Activated T-cell treated with anti-CD3 and anti-CD28 coated beads, Interleukin-2, amount 50 U/mL, for 1 hour (primary cell): ENCODE measurements at regions not wholly inside any gene's neighbourhood (a gene's known extent, or its start where the extent isn't known, plus 50 kb on each side); places are given as distances from the start of the nearest gene placed in this dataset.
A peak's percentile ranks its signal among the peaks of the same experiment; 100 is the strongest.

Experiments
- DNase-seq: peaks from one replicate; pipeline ENCODE4 v3.0.0-alpha.2; 2020

- no peak for DNase-seq
These were observed 130.8 kb downstream of the DNAJB6 start for GRCh38 chr7:157467496-157468212.

DNA sequence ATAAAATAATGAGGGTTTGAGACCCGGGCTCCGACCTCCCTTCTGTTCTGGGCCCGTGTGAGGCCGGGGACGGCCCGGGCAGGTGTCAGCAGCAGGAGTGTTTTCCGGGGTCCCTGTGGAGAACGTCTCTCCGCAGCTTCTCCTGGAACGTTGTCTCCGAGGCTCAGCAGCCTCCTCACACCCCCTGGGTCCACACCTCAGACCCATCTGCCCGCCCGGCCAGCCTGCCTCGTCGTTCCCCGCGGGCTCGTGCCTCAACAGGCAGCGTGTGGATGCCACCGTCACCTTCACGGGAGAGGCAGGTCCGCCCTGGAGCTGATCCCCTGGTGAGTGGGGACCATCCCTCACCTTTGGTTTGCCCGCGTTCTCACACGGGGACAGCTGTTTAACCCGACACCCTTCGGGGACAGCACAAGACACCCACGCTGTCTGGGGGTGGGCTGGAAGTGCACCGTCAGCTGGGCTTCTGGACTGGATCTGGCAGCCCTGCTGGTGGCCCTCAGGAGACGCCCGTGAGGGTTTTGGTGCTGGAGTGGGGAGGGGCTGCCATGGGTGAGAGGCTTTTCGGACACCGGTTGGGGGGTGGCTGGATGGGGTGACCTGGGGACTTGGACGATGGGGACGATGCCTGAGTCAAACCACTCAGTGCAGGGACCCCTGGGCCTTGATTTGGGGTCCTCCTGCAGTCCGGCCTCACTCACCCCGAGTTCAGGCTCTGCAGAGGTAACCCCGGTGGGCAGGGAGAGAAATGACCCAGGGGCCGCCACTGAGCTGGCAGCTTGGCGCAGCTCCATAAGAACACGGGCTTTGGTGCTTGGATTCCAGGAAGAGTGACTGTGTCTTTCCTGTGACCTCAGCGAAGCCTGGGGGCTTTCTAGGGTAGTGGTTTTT is 131.7 kb downstream of the DNAJB6 start:
- DNase-seq: no peak

DNA sequence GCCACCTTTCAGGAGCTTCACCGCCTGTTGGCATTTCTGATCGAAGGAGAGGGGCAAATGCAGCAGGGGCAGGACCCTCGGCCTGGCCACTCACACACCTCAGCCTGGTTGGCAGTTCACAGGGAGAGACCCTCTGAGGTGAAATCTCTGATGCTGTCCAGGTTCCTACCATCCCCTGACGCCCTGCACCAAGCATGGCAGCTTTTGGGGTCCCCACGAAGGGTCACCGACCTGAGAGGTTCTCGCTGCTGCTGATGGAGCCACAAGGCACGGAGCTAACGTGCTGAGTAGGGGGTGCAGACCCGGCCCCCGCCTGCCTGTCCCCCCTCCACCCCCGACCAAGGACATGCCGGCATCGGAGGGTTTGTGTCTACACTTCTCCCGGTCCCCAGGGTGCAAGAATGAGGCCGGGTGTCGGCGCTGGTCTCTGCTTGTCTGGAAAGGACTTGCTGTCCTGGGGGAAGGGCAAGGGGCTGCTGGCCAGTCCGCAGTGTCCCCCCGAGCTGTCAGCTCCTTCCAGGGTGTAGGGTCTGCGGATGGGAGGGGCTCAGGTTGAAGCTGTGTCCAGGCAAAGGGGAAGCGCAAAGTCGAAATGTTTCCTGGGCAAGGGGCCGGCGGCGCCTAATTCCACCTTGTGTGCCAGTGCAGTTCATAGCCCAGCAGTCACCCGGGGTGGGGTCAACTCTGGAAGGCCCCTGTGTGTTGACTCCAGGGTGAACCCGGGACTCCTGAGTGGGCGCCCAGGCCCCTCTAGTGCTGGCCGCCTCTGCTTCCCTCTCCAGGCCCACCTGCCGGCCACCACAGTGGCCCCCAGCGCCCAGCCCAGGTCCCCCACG is 132.6 kb downstream of the DNAJB6 start:
- no peak for DNase-seq

DNA sequence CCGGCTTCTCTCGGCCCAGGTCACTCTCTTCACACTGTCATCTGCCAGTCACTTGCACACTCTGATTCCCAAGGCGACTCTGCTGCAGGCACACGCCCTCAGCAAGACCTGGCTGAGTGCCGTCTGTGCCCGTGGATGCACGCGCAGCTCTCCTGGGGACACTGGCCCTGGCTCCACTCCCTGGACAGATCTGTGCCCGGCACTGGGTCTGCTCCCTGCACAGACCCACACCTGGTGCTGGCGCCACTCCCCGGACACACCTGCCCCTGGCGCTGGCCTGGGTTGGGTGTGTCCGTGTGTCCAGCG is 133.2 kb downstream of the DNAJB6 start:
- no peak for DNase-seq

- DNase-seq: no peak
These were observed 133.9 kb downstream of the DNAJB6 start for GRCh38 chr7:157470701-157471131.

DNA sequence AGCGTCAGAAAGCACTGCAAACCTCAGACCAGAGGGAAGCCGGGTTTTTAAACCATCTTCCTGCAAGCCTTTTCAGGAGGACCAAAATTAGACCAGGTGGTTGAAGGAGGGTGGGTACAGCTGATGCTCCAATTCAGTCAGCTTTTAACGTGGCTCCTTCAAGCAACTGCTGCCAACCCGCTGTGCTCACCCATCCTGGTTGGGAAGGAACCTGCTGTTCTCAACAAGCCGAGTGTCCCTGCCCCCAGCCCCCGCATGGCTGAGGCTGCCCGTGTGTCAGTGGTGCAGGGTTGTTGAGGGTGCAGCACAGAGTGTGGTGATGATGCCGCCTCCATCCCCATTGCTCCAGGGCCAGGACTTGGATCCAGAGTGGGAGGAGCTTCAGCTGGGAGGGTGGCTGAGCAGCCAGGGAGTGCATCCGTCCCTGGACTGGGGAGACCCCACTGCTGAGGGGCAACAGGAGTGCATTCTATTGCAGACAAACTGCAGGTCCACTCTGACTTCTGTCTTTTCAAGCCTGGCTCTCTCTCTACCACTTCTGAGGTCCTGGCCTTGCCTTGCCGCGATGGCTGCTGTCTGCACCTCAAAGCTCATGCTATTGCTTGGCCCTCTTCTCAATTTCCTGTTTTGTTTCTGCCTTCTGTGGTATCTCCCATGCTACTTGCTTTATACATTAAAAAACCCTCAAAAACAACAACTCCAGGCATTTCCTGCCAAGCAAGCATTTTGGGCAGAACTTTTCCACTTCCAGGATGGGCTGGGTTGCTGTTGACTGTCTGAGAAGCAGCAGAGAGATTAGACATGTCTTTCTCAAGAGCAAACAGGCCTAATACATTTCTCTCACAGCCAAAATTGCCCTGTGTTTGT is 134.7 kb downstream of the DNAJB6 start:
- DNase-seq: peak; percentile 42

DNA sequence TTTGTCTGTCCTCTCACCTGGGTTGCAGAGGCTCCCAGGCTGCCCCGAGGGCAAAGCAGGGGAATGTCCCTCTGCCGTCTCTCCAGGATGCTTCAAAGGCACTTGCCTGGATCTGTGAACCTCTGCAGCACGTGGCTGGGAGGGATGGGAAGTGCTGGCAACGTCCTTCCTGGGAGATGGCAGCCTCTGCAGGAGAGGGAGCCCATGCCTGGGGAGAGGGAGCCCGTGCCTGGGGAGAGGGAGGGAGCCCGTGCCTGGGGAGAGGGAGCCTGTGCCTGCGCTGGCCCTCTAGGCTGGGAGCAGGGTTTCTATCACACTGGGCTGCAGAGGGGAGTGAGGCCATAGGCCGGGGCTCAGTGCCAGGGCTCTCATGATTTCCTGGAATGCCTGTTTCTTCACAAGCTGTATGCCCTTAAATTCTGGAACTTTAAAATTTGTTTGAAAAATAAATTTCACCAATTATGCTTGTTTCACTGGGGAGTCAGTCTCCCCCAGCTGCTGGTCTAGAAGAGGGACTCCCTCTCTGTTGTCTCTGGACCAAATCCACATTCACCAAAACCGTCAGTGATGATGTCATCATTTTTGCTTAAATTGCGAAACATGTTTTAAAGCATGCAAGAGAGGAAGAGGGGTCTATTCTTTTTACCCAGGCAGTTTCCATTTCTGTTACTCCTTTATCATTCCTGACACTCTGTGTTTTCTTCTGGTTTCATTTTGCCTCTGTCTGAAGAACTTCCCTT is 135.7 kb downstream of the DNAJB6 start:
- DNase-seq: no peak

DNA sequence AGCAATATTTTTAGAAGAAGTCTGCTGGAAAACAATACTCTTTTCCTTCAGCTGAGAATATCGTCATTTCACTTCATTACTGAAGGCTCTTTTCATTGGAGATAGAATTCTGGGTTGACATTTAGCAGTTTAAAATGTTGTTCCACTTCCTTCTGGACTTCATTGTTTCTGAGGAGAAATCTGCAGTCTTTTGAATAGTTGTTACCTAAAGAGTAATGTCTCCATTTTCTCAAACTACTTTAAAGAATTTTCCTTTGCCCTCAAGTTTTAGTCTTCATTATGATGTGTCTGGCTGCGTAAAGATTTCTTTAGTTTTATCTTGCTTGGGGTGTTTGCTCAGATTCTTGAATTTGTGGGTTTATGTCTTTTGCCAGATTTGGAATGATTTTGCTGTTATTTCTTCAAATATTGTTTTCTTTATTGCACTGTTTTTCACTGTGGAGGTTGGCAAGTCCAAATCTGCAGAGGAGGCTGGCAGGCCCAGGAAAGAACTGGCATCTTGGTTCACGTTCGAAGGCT is 136.3 kb downstream of the DNAJB6 start:
- DNase-seq: no peak

DNA sequence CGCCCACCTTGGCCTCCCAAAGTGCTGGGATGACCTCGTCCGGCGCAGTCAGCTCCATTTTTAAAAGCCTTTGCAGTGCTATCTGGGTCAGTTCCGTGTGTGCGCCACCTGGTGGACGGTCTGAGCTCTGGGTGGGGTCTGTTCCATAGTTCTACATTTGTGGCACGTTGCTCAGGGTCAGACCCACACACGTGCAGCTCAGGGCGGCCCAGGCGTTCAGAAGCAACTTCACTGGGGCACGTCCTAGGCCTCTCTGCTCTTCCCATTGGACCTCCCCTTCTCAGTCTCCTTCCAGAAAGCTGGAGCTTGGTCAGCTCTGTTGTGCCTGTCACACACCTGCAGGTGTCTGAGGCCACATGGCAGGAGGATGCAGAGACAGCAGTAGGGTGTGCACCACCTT is 137.9 kb downstream of the DNAJB6 start:
- DNase-seq: peak; percentile 30

DNA sequence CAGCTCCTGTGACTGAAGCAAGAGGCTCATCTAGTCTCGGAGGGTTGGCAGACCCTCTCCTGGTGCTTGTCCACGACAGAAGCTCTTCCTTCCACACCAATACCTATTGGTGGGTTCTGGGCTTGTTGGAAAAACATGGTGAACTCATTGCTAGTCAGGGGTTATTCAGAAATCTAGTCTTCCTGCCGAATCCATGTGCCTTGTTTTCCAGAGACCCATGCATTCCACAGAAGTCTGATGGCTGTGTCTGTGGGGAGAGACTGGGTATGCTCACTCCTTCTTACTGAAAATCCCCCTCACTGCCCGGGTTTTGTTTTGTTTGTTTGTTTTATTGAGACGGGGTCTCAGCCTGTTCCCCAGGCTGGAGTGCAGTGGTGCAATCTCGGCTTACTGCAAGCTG is 138.3 kb downstream of the DNAJB6 start:
- DNase-seq: no peak

GRCh38 chr7:157475601-157476000 is 138.8 kb downstream of the DNAJB6 start:
- no peak for DNase-seq

DNA sequence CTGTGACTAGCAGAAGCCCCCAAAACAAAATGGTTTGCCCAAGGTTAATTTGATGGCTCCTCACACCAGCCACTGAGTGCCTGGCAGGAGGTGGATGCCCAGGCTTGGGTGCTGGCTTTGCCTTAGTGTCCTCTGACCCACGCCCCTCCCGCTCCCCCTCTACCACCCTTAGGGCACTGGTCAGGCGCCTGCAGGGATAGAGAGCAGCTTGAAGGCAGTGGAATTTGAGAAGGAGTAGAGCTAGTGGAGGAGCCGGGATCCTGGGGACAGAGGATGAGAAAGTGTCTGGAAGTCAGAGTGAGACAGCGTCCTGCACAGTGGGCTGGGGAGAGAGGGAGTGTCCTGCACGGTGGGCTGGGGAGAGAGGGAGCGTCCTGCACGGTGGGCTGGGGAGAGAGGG is 139.4 kb downstream of the DNAJB6 start:
- peak; percentile 10 for DNase-seq

- DNase-seq: peak; percentile 16
These were observed 140.1 kb downstream of the DNAJB6 start for GRCh38 chr7:157476654-157477549.

DNA sequence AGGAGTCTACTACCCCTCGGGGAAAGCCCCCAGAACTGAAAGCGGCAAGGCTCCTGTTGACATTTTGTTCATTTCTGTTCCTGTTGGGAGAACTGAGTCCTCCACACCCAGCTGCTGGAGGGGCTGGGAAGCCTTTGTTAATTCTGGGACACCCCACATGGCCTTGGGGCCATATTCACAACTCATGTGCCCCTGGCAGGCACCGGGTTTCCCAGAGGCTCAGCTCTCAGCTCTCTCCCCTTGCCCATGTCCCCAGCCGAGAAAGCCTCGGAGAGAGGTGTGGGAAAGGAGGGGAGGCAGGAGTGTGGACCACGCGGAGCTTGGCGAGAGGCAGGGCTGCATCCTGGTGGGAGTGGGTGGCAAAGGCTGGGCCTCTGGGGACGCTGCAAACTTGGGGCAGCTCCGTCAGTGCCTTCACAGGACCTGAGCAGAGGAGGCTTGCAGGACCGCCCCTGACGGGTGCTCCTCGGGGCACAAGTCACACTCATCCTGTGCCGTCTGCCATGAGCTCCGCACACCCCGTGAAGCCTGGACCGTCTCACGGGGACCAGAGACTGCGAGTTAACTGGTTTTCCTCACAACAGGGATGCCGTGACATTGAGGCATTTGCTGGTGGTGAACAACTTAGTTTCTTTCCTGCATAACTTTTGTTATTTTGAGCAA is 140.9 kb downstream of the DNAJB6 start:
- DNase-seq: peak; percentile 18

- DNase-seq: peak; percentile 12
These were observed 141.8 kb downstream of the DNAJB6 start for GRCh38 chr7:157478611-157479010.

GRCh38 chr7:157479326-157479725 is 142.5 kb downstream of the DNAJB6 start:
- peak; percentile 4 for DNase-seq

DNA sequence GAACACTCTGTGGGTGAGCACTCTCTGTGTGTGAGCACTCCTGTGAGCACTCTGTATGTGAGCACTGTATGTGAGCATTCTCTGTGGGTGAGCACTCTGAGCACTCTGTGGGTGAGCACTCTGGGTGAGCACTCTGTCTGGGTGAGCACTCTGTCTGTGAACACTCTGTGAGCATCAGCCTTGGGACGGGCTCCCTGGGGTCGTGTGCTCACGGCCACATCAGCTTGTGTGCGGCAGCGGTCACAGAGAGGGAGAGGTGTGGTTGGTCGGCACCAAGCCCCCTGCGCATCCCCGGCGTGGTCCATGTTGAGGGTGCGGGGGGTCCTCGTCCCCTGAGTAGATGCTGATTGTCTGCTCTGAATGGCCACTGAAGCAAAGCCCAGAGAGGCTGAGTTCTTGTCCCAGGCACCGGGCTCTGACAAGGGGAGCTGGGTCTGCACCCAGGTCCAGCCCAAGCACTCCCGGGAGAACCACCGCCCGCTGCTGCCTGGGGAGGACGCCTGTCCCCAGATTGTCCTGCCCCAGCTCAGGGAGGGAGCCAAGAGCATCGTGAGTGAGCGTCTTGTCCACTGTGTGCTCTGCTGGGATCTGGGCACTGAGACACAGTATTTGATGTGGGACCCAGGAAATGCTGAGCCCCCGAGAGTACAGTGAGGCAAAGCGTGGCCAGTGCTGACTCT is 143.7 kb downstream of the DNAJB6 start:
- peak; percentile 11 for DNase-seq

GRCh38 chr7:157481389-157481788 is 144.6 kb downstream of the DNAJB6 start:
- no peak for DNase-seq

- DNase-seq: no peak
These were observed 145.2 kb downstream of the DNAJB6 start for GRCh38 chr7:157482025-157482424.
